Thoracic aorta (tissue), 2 donors: ENCODE measurements at regions not wholly inside any gene's neighbourhood (a gene's known extent, or its start where the extent isn't known, plus 50 kb on each side); places are given as distances from the start of the nearest gene placed in this dataset.

ENCODE experiments used
- ATAC-seq: fragments of 150-250 bp; one replicate; pipeline ENCODE4 v1.8.0; 2017; ENCODE audit warnings: low read depth; ENCODE audit not compliant: insufficient number of reproducible peaks, low FRiP score
- DNase-seq: peaks from one replicate; pipeline ENCODE4 v3.0.0-alpha.2; 2020; ENCODE audit warnings: low spot score
- H3K27ac ChIP-seq, 2 donors: fragments of 200-600 bp; sonication (generic); 1 replicate in 1 of 2; 2 replicates in 1 of 2; pipeline ENCODE4 v1.5.1; 2016; ENCODE audit warnings: mild to moderate bottlenecking in 2 of 2, moderate library complexity in 2 of 2
- H3K27me3 ChIP-seq: fragments of 200-600 bp; sonication (generic); replicated peaks from 2 replicates; pipeline ENCODE4 v1.6.0; 2016; ENCODE audit warnings: mild to moderate bottlenecking; ENCODE audit not compliant: insufficient read depth
- H3K36me3 ChIP-seq: fragments of 200-600 bp; sonication (generic); one replicate; pipeline ENCODE4 v1.5.1; 2016
- H3K4me1 ChIP-seq, 2 donors: fragments of 200-600 bp; sonication (generic); 1 replicate in 1 of 2; 2 replicates in 1 of 2; pipeline versions ENCODE4 v1.5.1 to v1.6.0; 2016; ENCODE audit warnings: low read depth in 2 of 2, mild to moderate bottlenecking in 1 of 2; ENCODE audit not compliant: control insufficient read depth in 1 of 2
- H3K4me3 ChIP-seq: fragments of 200-600 bp; sonication (generic); 2 replicates; pipeline ENCODE4 v1.5.1; 2016; ENCODE audit warnings: mild to moderate bottlenecking
- H3K9me3 ChIP-seq: fragments of 200-600 bp; sonication (generic); 2 replicates; pipeline ENCODE4 v1.5.1; 2016
- CTCF ChIP-seq: fragments of 200-600 bp; sonication (generic); IDR thresholded peaks from one replicate; pipeline ENCODE4 v1.5.1; 2019; ENCODE audit warnings: antibody characterized with exemption

GRCh38 chr9:96135076-96135752 is 166.8 kb downstream of the HSD17B3 start:
- H3K27me3 ChIP-seq = no peaks in the 10 kb centered on the region
- DNase-seq (no peak), ATAC-seq (no peak)
- TF ChIP-seq CTCF = no peak
- H3K9me3 ChIP-seq = no peaks in the 10 kb centered on the region
- no peak overlapping the region for H3K27ac ChIP-seq
- H3K36me3 ChIP-seq = no peaks in the 10 kb centered on the region
- H3K4me1 ChIP-seq = peaks cover 22 to 38% of the 10 kb centered on the region in 2 donors
- H3K4me3 ChIP-seq = no peak overlapping the region

GRCh38 chr9:96133321-96134021 is 168.5 kb downstream of the HSD17B3 start:
- H3K4me1 ChIP-seq = peaks cover 8 to 21% of the 10 kb centered on the region in 2 donors
- no peak for TF ChIP-seq CTCF

GRCh38 chr9:96131825-96132224 is 170.2 kb downstream of the HSD17B3 start:
- TF ChIP-seq CTCF = no peak
- H3K36me3 ChIP-seq = no peaks in the 10 kb centered on the region
- H3K4me3 ChIP-seq = no peak overlapping the region
- no peaks in the 10 kb centered on the region for H3K27me3 ChIP-seq
- H3K9me3 ChIP-seq = no peaks in the 10 kb centered on the region
- no peak overlapping the region for H3K27ac ChIP-seq
- DNase-seq (no peak), ATAC-seq (no peak)
- H3K4me1 ChIP-seq = peaks cover 0 to 5% of the 10 kb centered on the region in 2 donors

More at GRCh38 chr9:96133321-96134021, 168.5 kb downstream of the HSD17B3 start:
- DNase-seq (no peak), ATAC-seq (no peak)
- Histone ChIP-seq H3K9me3 (no peaks in the 10 kb centered on the region), H3K4me3 (no peak overlapping the region), H3K36me3 (no peaks in the 10 kb centered on the region), H3K27me3 (no peaks in the 10 kb centered on the region), H3K27ac (no peak overlapping the region)

GRCh38 chr9:96130970-96131369 is 171.0 kb downstream of the HSD17B3 start:
- Histone ChIP-seq H3K9me3 (no peaks in the 10 kb centered on the region), H3K27me3 (no peaks in the 10 kb centered on the region), H3K36me3 (no peaks in the 10 kb centered on the region), H3K4me3 (no peak overlapping the region), H3K4me1 (no peaks in the 10 kb centered on the region), H3K27ac (no peak overlapping the region)
- ATAC-seq (no peak), DNase-seq (no peak)
- TF ChIP-seq CTCF = no peak

- Histone ChIP-seq H3K4me1 (peaks cover 0 to 7% of the 10 kb centered on the region in 2 donors), H3K4me3 (no peak overlapping the region), H3K27ac (no peak overlapping the region), H3K27me3 (no peaks in the 10 kb centered on the region), H3K36me3 (no peaks in the 10 kb centered on the region), H3K9me3 (no peaks in the 10 kb centered on the region)
- TF ChIP-seq CTCF = no peak
- no peak for DNase-seq
- no peak for ATAC-seq
These were observed 172.2 kb downstream of the HSD17B3 start for GRCh38 chr9:96129747-96130146.
